ENCODE measurements at regions not wholly inside any gene's neighbourhood (a gene's known extent, or its start where the extent isn't known, plus 50 kb on each side); places are given as distances from the start of the nearest gene placed in this dataset.

DNA sequence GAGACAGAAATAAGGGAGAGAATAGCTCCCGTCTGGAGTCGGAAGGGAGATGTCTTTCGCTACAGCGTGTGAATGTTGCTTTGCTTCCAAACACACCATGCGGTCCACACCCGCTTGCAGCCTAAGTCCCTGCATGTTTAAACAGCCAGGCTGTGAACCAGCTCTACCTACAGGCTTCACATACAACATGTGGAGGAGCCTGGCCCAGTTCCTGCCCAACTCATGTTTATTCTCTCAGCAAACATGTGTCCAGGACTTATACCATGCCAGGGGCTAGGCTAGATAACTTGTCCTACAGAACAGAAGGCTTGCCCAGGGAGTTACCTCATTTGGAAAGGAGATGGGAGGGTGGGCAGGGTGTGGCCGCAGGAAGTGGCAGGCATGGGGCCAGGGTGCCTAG is 181.5 kb downstream of the FOXO1 start:
- Mint-ChIP-seq H3K9me3 (peaks cover 3% of the 10 kb centered on the region), H3K4me3 (no peak overlapping the region), H3K27me3 (ENCODE audit: insufficient read depth, low read depth) (peaks cover 9% of the 10 kb centered on the region), H3K36me3 (no peaks in the 10 kb centered on the region), H3K27ac (no peak overlapping the region), H3K4me1 (peaks cover 48% of the 10 kb centered on the region)
- H3K9me3 ChIP-seq (ENCODE audit: low read depth) = no peaks in the 10 kb centered on the region
- no peaks in the 10 kb centered on the region for H3K79me2 ChIP-seq (ENCODE audit: low read depth)
- no peak overlapping the region for H3K9ac ChIP-seq
- H3K27ac ChIP-seq = no peak overlapping the region
- H3F3A ChIP-seq (ENCODE audit: low read depth) = no peaks in the 10 kb centered on the region
- H2AFZ ChIP-seq (replicated peaks) = no peak overlapping the region
- H4K20me1 ChIP-seq (ENCODE audit: low read depth) = no peaks in the 10 kb centered on the region
- no peak overlapping the region for H3K4me3 ChIP-seq
- no peak overlapping the region for H3K4me2 ChIP-seq
- no peaks in the 10 kb centered on the region for H3K27me3 ChIP-seq
- no peak for DNase-seq (ENCODE audit: low spot score)
- no peak for TF ChIP-seq EZH2 (IDR thresholded peaks at IDR 0.05)
- TF ChIP-seq CTCF (IDR thresholded peaks at IDR 0.05) = no peak
- TF ChIP-seq EZH2phosphoT487 (IDR thresholded peaks at IDR 0.05) = no peak
- H3K36me3 ChIP-seq = no peaks in the 10 kb centered on the region
- peaks cover 4% of the 10 kb centered on the region for H3K4me1 ChIP-seq

- Histone ChIP-seq H3F3A (ENCODE audit: low read depth) (no peaks in the 10 kb centered on the region), H3K9ac (no peak overlapping the region), H3K36me3 (no peaks in the 10 kb centered on the region), H3K79me2 (ENCODE audit: low read depth) (no peaks in the 10 kb centered on the region), H3K4me3 (no peak overlapping the region), H4K20me1 (ENCODE audit: low read depth) (no peaks in the 10 kb centered on the region), H3K9me3 (ENCODE audit: low read depth) (no peaks in the 10 kb centered on the region), H3K4me1 (peaks cover 4% of the 10 kb centered on the region), H3K4me2 (no peak overlapping the region), H3K27ac (no peak overlapping the region), H3K27me3 (no peaks in the 10 kb centered on the region), H2AFZ (replicated peaks) (no peak overlapping the region)
- peak; percentile 13 for DNase-seq (ENCODE audit: low spot score)
- Mint-ChIP-seq H3K4me1 (peaks cover 43% of the 10 kb centered on the region), H3K36me3 (no peaks in the 10 kb centered on the region), H3K4me3 (no peak overlapping the region), H3K27ac (no peak overlapping the region), H3K27me3 (ENCODE audit: insufficient read depth, low read depth) (peaks cover 9% of the 10 kb centered on the region), H3K9me3 (peaks cover 3% of the 10 kb centered on the region)
- no peak for TF ChIP-seq EZH2phosphoT487 (IDR thresholded peaks at IDR 0.05)
- TF ChIP-seq EZH2 (IDR thresholded peaks at IDR 0.05) = no peak
- TF ChIP-seq CTCF (IDR thresholded peaks at IDR 0.05) = no peak
These were observed 180.6 kb downstream of the FOXO1 start for GRCh38 chr13:40485611-40486517.

- no peak overlapping the region for H3K9ac ChIP-seq
- no peak overlapping the region for H3K27ac Mint-ChIP-seq
- H3K4me3 Mint-ChIP-seq = no peak overlapping the region
- no peaks in the 10 kb centered on the region for H4K20me1 ChIP-seq (ENCODE audit: low read depth)
- peaks cover 37% of the 10 kb centered on the region for H3K4me1 Mint-ChIP-seq
- H3K4me1 ChIP-seq = peaks cover 4% of the 10 kb centered on the region
- DNase-seq (ENCODE audit: low spot score) = no peak
- no peak overlapping the region for H3K27ac ChIP-seq
- H3K36me3 Mint-ChIP-seq = no peaks in the 10 kb centered on the region
- TF ChIP-seq CTCF (IDR thresholded peaks at IDR 0.05) (no peak), EZH2 (IDR thresholded peaks at IDR 0.05) (no peak), EZH2phosphoT487 (IDR thresholded peaks at IDR 0.05) (no peak)
- no peak overlapping the region for H2AFZ ChIP-seq (replicated peaks)
- no peak overlapping the region for H3K4me2 ChIP-seq
- no peaks in the 10 kb centered on the region for H3K36me3 ChIP-seq
- H3K27me3 Mint-ChIP-seq (ENCODE audit: insufficient read depth, low read depth) = peaks cover 4% of the 10 kb centered on the region
- no peak overlapping the region for H3K4me3 ChIP-seq
- no peaks in the 10 kb centered on the region for H3K9me3 ChIP-seq (ENCODE audit: low read depth)
- no peaks in the 10 kb centered on the region for H3K9me3 Mint-ChIP-seq
- H3K79me2 ChIP-seq (ENCODE audit: low read depth) = no peaks in the 10 kb centered on the region
- H3K27me3 ChIP-seq = no peaks in the 10 kb centered on the region
- H3F3A ChIP-seq (ENCODE audit: low read depth) = no peaks in the 10 kb centered on the region
These were observed 179.8 kb downstream of the FOXO1 start for GRCh38 chr13:40486518-40487163.
